RWPE2 (cell line): ENCODE measurements at regions not wholly inside any gene's neighbourhood (a gene's known extent, or its start where the extent isn't known, plus 50 kb on each side); places are given as distances from the start of the nearest gene placed in this dataset.

Source experiments
- ATAC-seq: fragments of 200-7000 bp; cut with Tn5 transposase; 3 replicates; pipeline ENCODE4 v1.9.1; 2021; ENCODE audit warnings: low read depth
- DNase-seq: peaks from one replicate; pipeline ENCODE4 v3.0.0-alpha.2; 2020; ENCODE audit warnings: low spot score
- H3K27ac ChIP-seq: fragments of 450-650 bp; 2 replicates; pipeline ENCODE4 v1.5.1; 2017; ENCODE audit warnings: mild to moderate bottlenecking; ENCODE audit not compliant: poor library complexity, severe bottlenecking
- H3K27me3 ChIP-seq: fragments of 250-450 bp; sonication (Bioruptor Pico); 2 replicates; pipeline ENCODE4 v1.5.1; 2021; ENCODE audit warnings: mild to moderate bottlenecking, moderate library complexity; ENCODE audit not compliant: insufficient read depth, poor library complexity, severe bottlenecking
- H3K36me3 ChIP-seq: fragments of 250-450 bp; sonication (Bioruptor Pico); 2 replicates; pipeline ENCODE4 v1.5.1; 2020; ENCODE audit warnings: low read depth, mild to moderate bottlenecking, moderate library complexity
- H3K4me1 ChIP-seq: fragments of 250-450 bp; sonication (Bioruptor Pico); 2 replicates; pipeline ENCODE4 v1.5.1; 2021; ENCODE audit warnings: mild to moderate bottlenecking, moderate library complexity; ENCODE audit not compliant: insufficient read depth, poor library complexity, severe bottlenecking
- H3K4me3 ChIP-seq: fragments of 250-450 bp; sonication (Bioruptor Pico); 2 replicates; pipeline ENCODE4 v1.5.1; 2021; ENCODE audit warnings: mild to moderate bottlenecking, moderate library complexity; ENCODE audit not compliant: severe bottlenecking
- H3K9me3 ChIP-seq: fragments of 250-450 bp; sonication (Bioruptor Pico); 2 replicates; pipeline ENCODE4 v1.5.1; 2021; ENCODE audit warnings: mild to moderate bottlenecking, moderate library complexity; ENCODE audit not compliant: severe bottlenecking
- CTCF ChIP-seq: fragments of 450-650 bp; IDR thresholded peaks from one replicate; pipeline ENCODE4 v1.5.1; 2017; ENCODE audit warnings: mild to moderate bottlenecking, moderate library complexity; ENCODE audit not compliant: poor library complexity, severe bottlenecking

- ATAC-seq (no peak), DNase-seq (no peak)
- H3K9me3 ChIP-seq: no peaks in the 10 kb centered on the region
- H3K27me3 ChIP-seq: no peaks in the 10 kb centered on the region
- TF ChIP-seq CTCF: no peak
- H3K36me3 ChIP-seq: no peaks in the 10 kb centered on the region
- H3K4me3 ChIP-seq: no peak overlapping the region
- no peak overlapping the region for H3K27ac ChIP-seq
- no peaks in the 10 kb centered on the region for H3K4me1 ChIP-seq
Observed at GRCh38 chr3:86605166-86605565, 385.8 kb downstream of the VGLL3 start.

GRCh38 chr3:86595696-86596095 is 395.3 kb downstream of the VGLL3 start:
- no peak overlapping the region for H3K4me3 ChIP-seq
- no peak for TF ChIP-seq CTCF
- no peak for ATAC-seq

GRCh38 chr3:86594838-86595237 is 396.1 kb downstream of the VGLL3 start:
- no peaks in the 10 kb centered on the region for H3K36me3 ChIP-seq
- DNase-seq: no peak
- no peak overlapping the region for H3K27ac ChIP-seq
- ATAC-seq: peak; percentile 31; the same call in 1 of the 3 replicates
- no peak overlapping the region for H3K4me3 ChIP-seq
- H3K9me3 ChIP-seq: no peaks in the 10 kb centered on the region
- H3K27me3 ChIP-seq: no peaks in the 10 kb centered on the region
- H3K4me1 ChIP-seq: no peaks in the 10 kb centered on the region
- no peak for TF ChIP-seq CTCF

More at GRCh38 chr3:86595696-86596095, 395.3 kb downstream of the VGLL3 start:
- Histone ChIP-seq H3K9me3 (no peaks in the 10 kb centered on the region), H3K36me3 (no peaks in the 10 kb centered on the region), H3K4me1 (no peaks in the 10 kb centered on the region), H3K27ac (no peak overlapping the region), H3K27me3 (no peaks in the 10 kb centered on the region)
- DNase-seq: no peak

GRCh38 chr3:86578071-86578470 is 412.9 kb downstream of the VGLL3 start:
- H3K27me3 ChIP-seq: no peaks in the 10 kb centered on the region
- no peaks in the 10 kb centered on the region for H3K36me3 ChIP-seq
- H3K4me1 ChIP-seq: no peaks in the 10 kb centered on the region
- no peaks in the 10 kb centered on the region for H3K9me3 ChIP-seq
- no peak overlapping the region for H3K4me3 ChIP-seq
- H3K27ac ChIP-seq: no peak overlapping the region
- no peak for DNase-seq
- ATAC-seq: peak; percentile 44; the same call in 2 of the 3 replicates
- no peak for TF ChIP-seq CTCF

- peak; percentile 89 for TF ChIP-seq CTCF
- no peak for DNase-seq
- ATAC-seq: 0 out of 3 replicates have a peak, but pooled peaks have one; percentile 27
Observed at GRCh38 chr3:86563400-86563970, 427.5 kb downstream of the VGLL3 start.

More at GRCh38 chr3:86563400-86563970, 427.5 kb downstream of the VGLL3 start:
- H3K4me3 ChIP-seq: no peak overlapping the region
- H3K27me3 ChIP-seq: peaks cover 13% of the 10 kb centered on the region
- no peaks in the 10 kb centered on the region for H3K36me3 ChIP-seq
- H3K4me1 ChIP-seq: no peaks in the 10 kb centered on the region
- H3K9me3 ChIP-seq: no peaks in the 10 kb centered on the region
- no peak overlapping the region for H3K27ac ChIP-seq
